ENCODE measurements at regions not wholly inside any gene's neighbourhood (a gene's known extent, or its start where the extent isn't known, plus 50 kb on each side); places are given as distances from the start of the nearest gene placed in this dataset.

DNA sequence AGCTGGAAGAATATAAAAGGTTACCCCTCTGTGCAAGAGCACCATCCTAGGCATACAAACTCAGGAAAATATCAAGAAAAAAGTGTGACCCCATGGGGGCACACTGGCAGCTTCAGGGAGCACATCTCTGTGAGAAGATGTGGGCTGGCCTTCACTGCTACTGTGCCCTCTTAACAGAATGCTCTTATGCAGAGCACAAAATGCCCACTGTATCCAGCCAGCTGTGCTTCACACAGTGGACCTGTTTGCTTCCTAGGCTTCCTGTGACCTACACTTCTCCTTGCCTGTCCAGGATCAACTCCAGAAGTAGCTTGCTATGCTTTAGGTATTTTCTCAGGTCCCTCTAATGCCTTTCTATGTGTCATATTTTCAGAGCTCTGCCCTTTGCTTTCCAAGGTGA is 380.2 kb upstream of the MMS22L start:
- ChIA-PET POLR2A (no interaction called here), CTCF (no interaction called here)
- DNase-seq (ENCODE audit: low read depth, low spot score), result no peak
- H3K4me3 ChIP-seq (ENCODE audit: low read depth, low read length), result no peak overlapping the region
- no peak for TF ChIP-seq CTCF (IDR thresholded peaks at IDR 0.05; ENCODE audit: insufficient read depth, low read length, missing control alignments)

GRCh38 chr6:97665446-97665845 is 382.4 kb upstream of the MMS22L start:
- POLR2A ChIA-PET, result no interaction called here
- no peak for DNase-seq (ENCODE audit: low read depth, low spot score)
- TF ChIP-seq CTCF (IDR thresholded peaks at IDR 0.05; ENCODE audit: insufficient read depth, low read length, missing control alignments), result no peak
- H3K4me3 ChIP-seq (ENCODE audit: low read depth, low read length), result no peak overlapping the region
- CTCF ChIA-PET, result no interaction called here

DNA sequence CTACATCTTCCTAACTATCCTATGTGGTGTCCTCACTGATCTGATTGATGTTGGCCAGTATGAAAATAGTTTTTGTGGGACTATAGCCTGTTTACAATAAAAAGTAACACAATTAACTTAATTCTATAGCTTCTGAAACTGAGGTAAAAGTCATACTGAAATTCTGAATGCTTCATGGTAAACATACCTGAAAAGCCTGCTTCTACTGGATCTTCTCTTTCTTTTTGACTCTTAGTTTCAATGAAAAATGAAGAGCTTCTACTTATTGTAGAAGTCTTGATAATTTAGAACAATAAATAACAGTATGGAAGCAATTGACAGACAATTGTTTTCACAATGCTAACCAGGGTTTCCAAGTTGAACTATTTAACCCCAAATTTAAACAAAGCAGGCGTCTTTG is 383.9 kb upstream of the MMS22L start:
- CTCF ChIA-PET, result no interaction called here
- DNase-seq (ENCODE audit: low read depth, low spot score), result no peak
- POLR2A ChIA-PET, result no interaction called here
- H3K4me3 ChIP-seq (ENCODE audit: low read depth, low read length), result no peak overlapping the region
- no peak for TF ChIP-seq CTCF (IDR thresholded peaks at IDR 0.05; ENCODE audit: insufficient read depth, low read length, missing control alignments)

DNA sequence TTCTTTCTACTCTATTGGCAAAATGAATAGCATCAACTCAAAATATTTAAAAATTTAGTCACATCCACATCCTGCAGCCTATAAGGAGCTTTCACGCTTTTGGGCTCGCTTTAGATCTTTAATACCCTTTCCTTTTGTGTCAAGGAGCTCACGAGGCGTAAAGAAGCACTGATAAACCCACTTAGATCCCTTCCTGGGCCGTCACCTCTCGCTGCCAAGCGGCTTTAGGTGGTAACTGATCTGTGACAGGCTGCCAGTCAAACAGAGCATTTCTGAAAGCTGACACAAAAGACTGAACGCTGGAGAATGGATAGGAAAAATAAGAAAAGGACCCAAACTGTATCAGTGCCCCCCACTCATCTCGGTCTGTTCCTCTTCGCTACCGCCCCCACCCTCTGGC is 385.7 kb upstream of the MMS22L start:
- CTCF ChIA-PET, result no interaction called here
- peak overlapping the region; percentile 45 for H3K4me3 ChIP-seq (ENCODE audit: low read depth, low read length)
- DNase-seq (ENCODE audit: low read depth, low spot score), result no peak
- no peak for TF ChIP-seq CTCF (IDR thresholded peaks at IDR 0.05; ENCODE audit: insufficient read depth, low read length, missing control alignments)
- POLR2A ChIA-PET, result no interaction called here

DNA sequence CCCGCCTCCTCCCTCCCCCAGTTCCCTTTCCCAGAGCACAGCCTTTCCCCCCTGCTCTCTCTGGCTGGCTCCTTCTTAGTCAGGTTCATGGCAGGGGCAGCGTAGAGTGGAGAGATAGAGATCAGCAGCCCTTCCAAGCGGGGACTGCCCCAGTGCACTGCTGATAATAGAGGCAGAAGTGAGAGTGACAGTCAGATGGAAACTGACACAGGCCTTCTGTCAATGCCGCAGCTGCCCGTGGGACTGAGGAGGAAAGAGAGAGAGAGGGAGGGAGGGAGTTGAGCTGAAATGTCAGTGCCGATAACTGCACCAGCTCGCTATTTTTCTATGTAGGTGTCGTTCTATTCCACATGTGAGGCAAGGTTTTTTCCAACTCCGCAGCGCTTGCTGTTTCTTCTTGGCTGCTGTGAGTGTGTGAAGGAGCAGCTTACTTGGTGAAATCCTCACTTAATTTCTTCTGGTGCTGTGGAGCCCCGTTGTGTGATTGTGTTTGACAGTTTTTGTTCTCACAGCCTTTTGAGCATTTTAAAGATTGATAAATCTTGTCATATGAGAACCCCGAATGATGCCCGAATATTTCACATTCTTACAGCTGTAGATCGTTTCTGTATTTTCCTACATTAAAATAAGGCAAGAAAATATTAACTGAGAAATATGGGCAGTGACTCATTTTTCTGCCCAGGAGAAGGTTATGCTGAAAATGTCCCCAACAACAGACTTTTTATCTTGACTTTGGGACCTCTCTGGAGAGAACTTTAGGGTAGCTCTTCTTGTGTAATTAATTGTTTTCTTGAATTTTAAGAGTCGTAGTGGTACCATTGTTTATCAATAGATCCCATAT is 386.4 kb upstream of the MMS22L start:
- TF ChIP-seq CTCF (IDR thresholded peaks at IDR 0.05; ENCODE audit: insufficient read depth, low read length, missing control alignments), result no peak
- no peak for DNase-seq (ENCODE audit: low read depth, low spot score)
- ChIA-PET CTCF (no interaction called here), POLR2A (no interaction called here)
- peak overlapping the region; percentile 45 for H3K4me3 ChIP-seq (ENCODE audit: low read depth, low read length)

- DNase-seq (ENCODE audit: low read depth, low spot score), result peak; percentile 79
- H3K4me3 ChIP-seq (ENCODE audit: low read depth, low read length), result no peak overlapping the region
- POLR2A ChIA-PET, result no interaction called here
- CTCF ChIA-PET, result no interaction called here
- TF ChIP-seq CTCF (IDR thresholded peaks at IDR 0.05; ENCODE audit: insufficient read depth, low read length, missing control alignments), result no peak
Observed at GRCh38 chr6:97674802-97675201, 391.8 kb upstream of the MMS22L start.
